GM18502 (cell line): ENCODE measurements at regions not wholly inside any gene's neighbourhood (a gene's known extent, or its start where the extent isn't known, plus 50 kb on each side); places are given as distances from the start of the nearest gene placed in this dataset.

ENCODE experiments used
- ATAC-seq: cut with Tn5 transposase; IDR thresholded peaks from one replicate; pipeline ENCODE4 v1.9.1; 2021; ENCODE audit warnings: mild to moderate bottlenecking; ENCODE audit not compliant: unreplicated experiment, poor library complexity

- no peak for ATAC-seq
Observed at GRCh38 chr4:98210281-98210680, 50.9 kb upstream of the RAP1GDS1 start.

- no peak for ATAC-seq
Observed at GRCh38 chr4:98209111-98209510, 52.1 kb upstream of the RAP1GDS1 start.

- ATAC-seq: peak; percentile 47
Observed at GRCh38 chr4:98204236-98204553, 57.0 kb upstream of the RAP1GDS1 start.

GRCh38 chr4:98203332-98204235 lies 57.6 kb upstream of the RAP1GDS1 start:
- ATAC-seq: peak; percentile 89

- no peak for ATAC-seq
Observed at GRCh38 chr4:98202907-98203306, 58.3 kb upstream of the RAP1GDS1 start.

- no peak for ATAC-seq
Observed at GRCh38 chr4:98199247-98199646, 56.0 kb upstream of the STPG2 start.

- no peak for ATAC-seq
Observed at GRCh38 chr4:98195005-98195404, 51.7 kb upstream of the STPG2 start.

- no peak for ATAC-seq
Observed at GRCh38 chr4:98193459-98194105, 50.3 kb upstream of the STPG2 start.
